DOHH2 (cell line): ENCODE measurements at regions not wholly inside any gene's neighbourhood (a gene's known extent, or its start where the extent isn't known, plus 50 kb on each side); places are given as distances from the start of the nearest gene placed in this dataset.

Experiments used
- EZH2phosphoT487 ChIP-seq: fragments of 200-600 bp; sonication (generic); IDR thresholded peaks from 2 replicates; pipeline ENCODE4 v1.6.1; 2017; ENCODE audit warnings: borderline replicate concordance, mild to moderate bottlenecking, antibody characterized with exemption, low read length, moderate library complexity, mixed read lengths
- TF ChIP-seq, protein P1 (sequence below): fragments of 200-600 bp; sonication (generic); IDR thresholded peaks from one replicate; pipeline ENCODE4 v1.5.1; 2014; ENCODE audit warnings: antibody characterized with exemption, mild to moderate bottlenecking, low read depth, low read length; ENCODE audit not compliant: poor library complexity, severe bottlenecking

DNA sequence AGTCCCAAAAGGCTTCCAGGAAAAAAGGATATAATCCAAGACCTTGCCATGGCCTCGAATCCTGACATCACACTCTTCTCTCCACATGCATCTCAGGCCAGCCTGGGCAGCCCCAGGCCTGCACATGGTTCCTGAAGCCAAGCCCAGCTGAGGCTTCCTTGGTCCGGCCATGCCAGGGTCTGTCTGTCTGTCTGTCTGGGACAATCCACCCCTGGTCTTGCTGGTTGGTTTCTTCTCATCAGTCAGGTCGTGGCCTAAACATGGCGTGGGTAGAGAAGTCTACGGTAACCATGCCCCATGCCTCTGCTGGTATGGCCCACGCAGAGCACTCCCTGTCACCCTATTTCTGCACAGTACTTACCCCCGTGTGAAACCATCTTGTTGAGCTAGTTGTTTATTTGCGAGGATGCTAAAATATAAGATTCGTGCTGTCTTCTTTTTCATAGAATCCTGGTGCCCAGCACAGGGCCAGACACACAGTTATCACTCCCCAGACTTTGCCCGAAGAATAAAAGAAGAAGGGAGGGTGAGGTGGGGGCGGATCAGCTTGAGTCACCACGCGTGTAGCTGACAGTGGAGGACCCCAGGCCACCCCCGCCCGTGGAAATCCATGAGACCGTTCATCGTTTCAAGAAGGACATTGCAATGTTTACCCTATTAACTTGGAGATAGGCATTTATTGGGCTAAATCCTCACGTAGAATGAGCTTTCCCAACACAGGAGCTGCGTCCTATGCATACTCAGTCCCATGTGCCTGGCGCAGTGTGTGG lies 107.2 kb downstream of the RNASET2 start:
- TF ChIP-seq, protein P1, sequence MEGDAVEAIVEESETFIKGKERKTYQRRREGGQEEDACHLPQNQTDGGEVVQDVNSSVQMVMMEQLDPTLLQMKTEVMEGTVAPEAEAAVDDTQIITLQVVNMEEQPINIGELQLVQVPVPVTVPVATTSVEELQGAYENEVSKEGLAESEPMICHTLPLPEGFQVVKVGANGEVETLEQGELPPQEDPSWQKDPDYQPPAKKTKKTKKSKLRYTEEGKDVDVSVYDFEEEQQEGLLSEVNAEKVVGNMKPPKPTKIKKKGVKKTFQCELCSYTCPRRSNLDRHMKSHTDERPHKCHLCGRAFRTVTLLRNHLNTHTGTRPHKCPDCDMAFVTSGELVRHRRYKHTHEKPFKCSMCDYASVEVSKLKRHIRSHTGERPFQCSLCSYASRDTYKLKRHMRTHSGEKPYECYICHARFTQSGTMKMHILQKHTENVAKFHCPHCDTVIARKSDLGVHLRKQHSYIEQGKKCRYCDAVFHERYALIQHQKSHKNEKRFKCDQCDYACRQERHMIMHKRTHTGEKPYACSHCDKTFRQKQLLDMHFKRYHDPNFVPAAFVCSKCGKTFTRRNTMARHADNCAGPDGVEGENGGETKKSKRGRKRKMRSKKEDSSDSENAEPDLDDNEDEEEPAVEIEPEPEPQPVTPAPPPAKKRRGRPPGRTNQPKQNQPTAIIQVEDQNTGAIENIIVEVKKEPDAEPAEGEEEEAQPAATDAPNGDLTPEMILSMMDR = no peak
- TF ChIP-seq EZH2phosphoT487 = no peak
